H1 (cell line): ENCODE measurements at regions not wholly inside any gene's neighbourhood (a gene's known extent, or its start where the extent isn't known, plus 50 kb on each side); places are given as distances from the start of the nearest gene placed in this dataset.

Experiments
- CTCF ChIA-PET: fragments of 300-600 bp; sonication (Branson Sonifier 250); formaldehyde crosslinking; loops from one replicate; lab custom pipeline; 2021; ENCODE audit not compliant: partially characterized antibody; lab: Charles Lee
- POLR2A ChIA-PET: fragments of 300-600 bp; sonication (Branson Sonifier 250); formaldehyde crosslinking; loops from one replicate; lab custom pipeline; 2021; ENCODE audit warnings: inconsistent platforms; ENCODE audit not compliant: partially characterized antibody; lab: Charles Lee
- DNase-seq, 2 experiments: peaks; one replicate each; pipeline versions ENCODE4 v3.0.0 to v3.0.0-alpha.2; 2010 to 2022; ENCODE audit warnings: low spot score in 2 of 2, low read depth in 1 of 2, mixed read lengths in 1 of 2
- FAIRE-seq: peaks from 2 replicates; lab custom pipeline; 2011; peaks lifted over from hg19 to GRCh38; lab: Jason Lieb, UNC
- H2AFZ ChIP-seq: 2 replicates; pipeline ENCODE4 v1.8.1; 2012; ENCODE audit warnings: low read length, inconsistent platforms
- H2AK5ac ChIP-seq: 2 replicates; pipeline ENCODE4 v1.6.1; 2013; ENCODE audit warnings: low read depth, low read length
- H2BK120ac ChIP-seq: replicated peaks from 2 replicates; pipeline ENCODE3; 2013; ENCODE audit warnings: low read depth, low read length, inconsistent platforms
- H2BK12ac ChIP-seq: 2 replicates; pipeline ENCODE4 v1.6.1; 2013; ENCODE audit warnings: low read depth, low read length
- H2BK15ac ChIP-seq: 2 replicates; pipeline ENCODE4 v1.6.1; 2013; ENCODE audit warnings: low read length
- H2BK20ac ChIP-seq: 2 replicates; pipeline ENCODE4 v1.6.1; 2013; ENCODE audit warnings: low read length
- H2BK5ac ChIP-seq: 2 replicates; pipeline ENCODE4 v1.6.1; 2013; ENCODE audit warnings: low read depth, low read length
- H3K14ac ChIP-seq: 2 replicates; pipeline ENCODE4 v1.6.1; 2013; ENCODE audit warnings: inconsistent platforms; ENCODE audit not compliant: insufficient read length
- H3K18ac ChIP-seq: 2 replicates; pipeline ENCODE4 v1.6.1; 2013; ENCODE audit warnings: low read length; ENCODE audit errors: extremely low read depth
- H3K23ac ChIP-seq: 2 replicates; pipeline ENCODE4 v1.6.1; 2013; ENCODE audit warnings: inconsistent platforms; ENCODE audit not compliant: insufficient read length
- H3K23me2 ChIP-seq: 2 replicates; pipeline ENCODE4 v1.6.1; 2013; ENCODE audit warnings: low read depth, low read length
- H3K27ac ChIP-seq: 2 replicates; pipeline ENCODE4 v1.6.1; 2011; ENCODE audit warnings: low read depth, low read length, inconsistent platforms
- H3K27me3 ChIP-seq, 4 experiments: replicated peaks in 1 of 4; 1 replicate in 1 of 4; 2 replicates in 3 of 4; pipeline versions ENCODE4 v1.6.1 to v1.8.1; 2011 to 2013; ENCODE audit warnings: low read length in 3 of 4, mild to moderate bottlenecking in 3 of 4, inconsistent platforms in 2 of 4, mixed read lengths in 2 of 4, moderate library complexity in 1 of 4; ENCODE audit not compliant: control insufficient read depth in 3 of 4, insufficient read depth in 3 of 4; ENCODE audit errors: extremely low read depth in 1 of 4
- H3K36me3 ChIP-seq, 4 experiments: 2 replicates each; pipeline versions ENCODE4 v1.6.1 to v1.8.1; 2011 to 2013; ENCODE audit warnings: mild to moderate bottlenecking in 4 of 4, low read length in 3 of 4, moderate library complexity in 2 of 4, control low read depth in 1 of 4, inconsistent platforms in 1 of 4; ENCODE audit not compliant: insufficient read depth in 4 of 4, control insufficient read depth in 2 of 4
- H3K4ac ChIP-seq: replicated peaks from 2 replicates; pipeline ENCODE3; 2013; ENCODE audit warnings: low read length, low read depth, mixed read lengths, inconsistent platforms; ENCODE audit not compliant: insufficient read length
- H3K4me1 ChIP-seq, 4 experiments: replicated peaks in 1 of 4; 1 replicate in 1 of 4; 2 replicates in 3 of 4; pipeline versions ENCODE4 v1.6.1 to v1.8.1; 2011 to 2013; ENCODE audit warnings: low read length in 3 of 4, inconsistent platforms in 2 of 4, mixed read lengths in 1 of 4; ENCODE audit not compliant: insufficient read depth in 4 of 4, control insufficient read depth in 3 of 4
- H3K4me2 ChIP-seq, 2 experiments: 2 replicates each; pipeline versions ENCODE4 v1.6.1 to v1.8.1; 2011 to 2013; ENCODE audit warnings: low read depth in 2 of 2, low read length in 2 of 2, control low read depth in 1 of 2, inconsistent platforms in 1 of 2, mild to moderate bottlenecking in 1 of 2; ENCODE audit not compliant: insufficient read depth in 1 of 2
- H3K4me3 ChIP-seq, 4 experiments: fragments of 200-600, 300-600 bp in 1 of 4; sonication (generic), shearing (Covaris generic), sonication (Bioruptor Twin) in 1 of 4; 2 replicates each; pipeline versions ENCODE4 v1.5.1 to v1.8.1; 2011 to 2016; ENCODE audit warnings: low read length in 4 of 4, low read depth in 3 of 4, control low read depth in 2 of 4, inconsistent platforms in 2 of 4, mild to moderate bottlenecking in 2 of 4, mixed read lengths in 1 of 4, moderate library complexity in 1 of 4; ENCODE audit not compliant: insufficient read depth in 2 of 4; ENCODE audit errors: extremely low read depth in 1 of 4
- H3K56ac ChIP-seq: replicated peaks from 2 replicates; pipeline ENCODE3; 2013; ENCODE audit warnings: low read depth, mild to moderate bottlenecking, mixed read lengths, low read length, inconsistent platforms; ENCODE audit not compliant: insufficient read length
- H3K79me1 ChIP-seq: 2 replicates; pipeline ENCODE4 v1.6.1; 2013; ENCODE audit warnings: low read depth, low read length, control low read depth
- H3K79me2 ChIP-seq, 2 experiments: 2 replicates each; pipeline versions ENCODE4 v1.6.1 to v1.8.1; 2012 to 2013; ENCODE audit warnings: low read length in 2 of 2, mild to moderate bottlenecking in 2 of 2, inconsistent platforms in 1 of 2; ENCODE audit not compliant: insufficient read depth in 2 of 2, control insufficient read depth in 1 of 2
- H3K9ac ChIP-seq, 4 experiments: replicated peaks in 1 of 4; 1 replicate in 1 of 4; 2 replicates in 3 of 4; pipeline versions ENCODE4 v1.6.1 to v1.8.1; 2011 to 2013; ENCODE audit warnings: low read depth in 3 of 4, low read length in 3 of 4, control low read depth in 2 of 4, mild to moderate bottlenecking in 2 of 4, moderate library complexity in 2 of 4, inconsistent platforms in 1 of 4; ENCODE audit errors: extremely low read depth in 1 of 4
- H3K9me3 ChIP-seq, 2 experiments: 2 replicates each; pipeline versions ENCODE4 v1.6.1 to v1.8.1; 2012 to 2013; ENCODE audit warnings: mild to moderate bottlenecking in 2 of 2, moderate library complexity in 2 of 2, control low read depth in 1 of 2, inconsistent platforms in 1 of 2, low read depth in 1 of 2, low read length in 1 of 2, mixed read lengths in 1 of 2; ENCODE audit not compliant: insufficient read depth in 2 of 2
- H4K20me1 ChIP-seq, 2 experiments: replicated peaks in 1 of 2; 2 replicates each; pipeline versions ENCODE3 to v1.8.1; 2011 to 2013; ENCODE audit warnings: inconsistent platforms in 2 of 2, low read length in 2 of 2, mild to moderate bottlenecking in 1 of 2; ENCODE audit not compliant: insufficient read depth in 2 of 2, control insufficient read depth in 1 of 2
- H4K5ac ChIP-seq: 2 replicates; pipeline ENCODE4 v1.6.1; 2013; ENCODE audit warnings: low read length, low read depth, mixed read lengths, inconsistent platforms; ENCODE audit not compliant: insufficient read length
- H4K8ac ChIP-seq: 2 replicates; pipeline ENCODE4 v1.8.0; 2013; ENCODE audit warnings: mild to moderate bottlenecking, moderate library complexity, low read length, inconsistent platforms; ENCODE audit not compliant: insufficient read depth; ENCODE audit errors: extremely low read depth
- H4K91ac ChIP-seq: replicated peaks from 2 replicates; pipeline ENCODE3; 2013; ENCODE audit warnings: low read length, mixed read lengths, inconsistent platforms; ENCODE audit not compliant: insufficient read length
- ASH2L ChIP-seq: fragments of 200-600, 300-600 bp; sonication (generic); IDR thresholded peaks from one replicate; pipeline ENCODE4 v1.7.1; 2017; ENCODE audit warnings: low read length
- BRCA1 ChIP-seq: IDR thresholded peaks from 2 replicates; pipeline ENCODE4 v1.6.1; 2012; ENCODE audit warnings: low read depth, low read length, improper control_type of control experiment
- CHD1 ChIP-seq: IDR thresholded peaks from 2 replicates; pipeline ENCODE4 v1.6.1; 2012; ENCODE audit warnings: low read depth, low read length, improper control_type of control experiment
- E2F6 ChIP-seq: IDR thresholded peaks from 2 replicates; pipeline ENCODE4 v1.6.1; 2012; ENCODE audit warnings: inconsistent platforms
- EGR1 ChIP-seq: IDR thresholded peaks from 2 replicates; pipeline ENCODE4 v1.6.1; 2011; ENCODE audit warnings: low read depth, low read length, borderline replicate concordance
- GTF2F1 ChIP-seq: IDR thresholded peaks from 2 replicates; pipeline ENCODE4 v1.6.1; 2012; ENCODE audit warnings: low read depth, low read length, improper control_type of control experiment, borderline replicate concordance
- JUND ChIP-seq: IDR thresholded peaks from 2 replicates; pipeline ENCODE4 v1.6.1; 2011; ENCODE audit warnings: mild to moderate bottlenecking, improper control_type of control experiment, low read length
- KDM5A ChIP-seq: fragments of 200-600 bp; IDR thresholded peaks from 2 replicates; pipeline ENCODE4 v1.7.1; 2012; ENCODE audit warnings: mild to moderate bottlenecking, low read length, inconsistent platforms, mixed read lengths
- POU5F1 ChIP-seq: IDR thresholded peaks from 2 replicates; pipeline ENCODE4 v1.6.1; 2011; ENCODE audit warnings: low read depth, mild to moderate bottlenecking, low read length, moderate library complexity
- RXRA ChIP-seq: IDR thresholded peaks from 2 replicates; pipeline ENCODE4 v1.6.1; 2011; ENCODE audit warnings: low read depth, mild to moderate bottlenecking, low read length, moderate library complexity; ENCODE audit not compliant: insufficient read depth
- SIN3A ChIP-seq, 2 experiments: IDR thresholded peaks in 1 of 2; conservative IDR thresholded peaks in 1 of 2; 2 replicates each; pipeline ENCODE4 v1.6.1; 2011 to 2012; ENCODE audit warnings: low read length in 2 of 2, improper control_type of control experiment in 1 of 2, low read depth in 1 of 2, mild to moderate bottlenecking in 1 of 2
- SRF ChIP-seq: IDR thresholded peaks from 2 replicates; pipeline ENCODE4 v1.6.1; 2011; ENCODE audit warnings: mild to moderate bottlenecking, low read depth, low read length, moderate library complexity
- TBP ChIP-seq: IDR thresholded peaks from 2 replicates; pipeline ENCODE4 v1.6.1; 2011; ENCODE audit warnings: low read depth, low read length, improper control_type of control experiment
- YY1 ChIP-seq: IDR thresholded peaks from 2 replicates; pipeline ENCODE4 v1.6.1; 2011; ENCODE audit warnings: low read depth, mild to moderate bottlenecking, low read length
- WGBS, 2 experiments: shearing (Covaris generic) in 1 of 2; methylation state at CpG; one replicate each; pipeline versions ENCODE4 v1.1.6 to v1.1.7; 2013 to 2015; ENCODE audit warnings: low lambda C conversion rate in 2 of 2, mixed read lengths in 2 of 2, inconsistent platforms in 1 of 2, low coverage in 1 of 2, missing lambda C conversion rate in 1 of 2; ENCODE audit not compliant: insufficient replicate concordance in 2 of 2, insufficient coverage in 1 of 2, insufficient read length in 1 of 2; ENCODE audit errors: extremely low coverage in 1 of 2, missing lambda C conversion rate in 1 of 2; 5-methylcytosine and 5-hydroxymethylcytosine counted together

DNA sequence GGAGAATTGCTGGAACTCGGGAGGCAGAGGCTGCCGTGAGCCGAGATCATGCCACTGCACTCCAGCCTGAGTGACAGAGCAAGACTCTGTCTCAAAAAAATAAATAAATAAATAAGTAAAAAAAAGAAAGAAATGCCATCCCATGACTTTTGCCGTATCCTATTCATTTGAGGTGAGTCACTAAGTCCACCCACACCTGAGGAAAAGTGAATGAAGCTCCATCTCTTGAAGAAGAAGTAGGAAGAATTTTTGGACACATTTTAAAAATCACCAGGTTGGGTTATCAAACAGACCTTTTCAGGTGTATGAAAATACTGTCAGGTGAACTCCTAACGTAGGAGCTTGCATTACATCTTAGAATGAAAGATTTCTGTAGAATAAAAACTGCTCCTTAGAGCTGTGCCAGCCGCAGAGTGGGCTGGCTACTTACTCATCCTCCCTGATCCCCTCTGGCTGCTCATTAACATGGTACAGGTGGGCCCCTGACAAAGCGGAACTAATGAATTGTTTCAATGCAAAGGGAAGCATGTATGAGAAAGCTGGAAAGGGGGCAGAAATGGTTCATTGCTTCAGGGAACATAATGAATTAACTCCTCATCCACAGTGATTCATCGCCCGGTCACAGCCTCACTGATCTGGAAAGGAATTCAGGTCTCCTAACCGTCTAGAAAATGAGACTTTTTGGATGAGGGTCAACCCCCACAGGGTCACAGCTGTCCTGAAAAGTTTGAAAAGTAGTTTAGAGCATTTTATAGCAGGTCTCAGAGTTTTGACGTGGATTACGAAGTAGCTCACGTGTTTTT is 191.4 kb downstream of the SPP2 start:
- Histone ChIP-seq H2AFZ (no peak overlapping the region), H3K27ac (no peak overlapping the region), H2BK20ac (no peak overlapping the region), H3K79me2 (no peaks in the 10 kb centered on the region), H3K4me3 (no peak overlapping the region), H3K23ac (no peak overlapping the region), H3K27me3 (no peaks in the 10 kb centered on the region), H4K8ac (no peak overlapping the region), H3K18ac (no peak overlapping the region), H3K4me1 (no peaks in the 10 kb centered on the region), H3K4me2 (no peak overlapping the region), H4K91ac (no peak overlapping the region), H2BK15ac (no peak overlapping the region), H4K20me1 (no peaks in the 10 kb centered on the region), H2BK12ac (no peak overlapping the region), H3K14ac (no peak overlapping the region), H3K36me3 (no peaks in the 10 kb centered on the region), H2BK120ac (no peak overlapping the region), H3K23me2 (no peaks in the 10 kb centered on the region), H2BK5ac (no peak overlapping the region), H3K9me3 (peaks cover 6 to 7% of the 10 kb centered on the region in 2 experiments; a peak in 2 of 4 replicates), H3K56ac (no peak overlapping the region), H3K9ac (no peak overlapping the region), H2AK5ac (no peak overlapping the region), H3K4ac (no peak overlapping the region), H3K79me1 (no peaks in the 10 kb centered on the region), H4K5ac (no peak overlapping the region)
- ChIA-PET CTCF (interaction anchor here (0.7 to 1.2 kb wide), 2 partner anchors 10 to 314 kb away, joined by 3 read pairs; no protein-coding TSS in a partner anchor), POLR2A (no interaction called here)
- 93% methylated on average over 13 of the region's 13 CpGs; no CpG with 5 or more reads in 1 of the 2 experiments for WGBS, 2 experiments
- FAIRE-seq (no peak), DNase-seq (no peak)
- TF ChIP-seq SRF, result no peak
- TF ChIP-seq KDM5A, result no peak
- no peak for TF ChIP-seq SIN3A (conservative IDR thresholded peaks at IDR 0.05 in 1 of 2, IDR thresholded peaks at IDR 0.05 in 1 of 2; ENCODE audit: low read depth in 1 of 2, low read length in 2 of 2)
- no peak for TF ChIP-seq POU5F1
- no peak for TF ChIP-seq RXRA
- no peak for TF ChIP-seq ASH2L
- TF ChIP-seq YY1, result no peak
- TF ChIP-seq E2F6, result no peak
- no peak for TF ChIP-seq BRCA1
- TF ChIP-seq JUND, result no peak
- TF ChIP-seq CHD1, result no peak
- no peak for TF ChIP-seq GTF2F1
- TF ChIP-seq TBP, result no peak
- no peak for TF ChIP-seq EGR1
